GM12873 (cell line): ENCODE measurements at regions not wholly inside any gene's neighbourhood (a gene's known extent, or its start where the extent isn't known, plus 50 kb on each side); places are given as distances from the start of the nearest gene placed in this dataset.

Experiments
- CTCF ChIP-seq: IDR thresholded peaks from 2 replicates; pipeline ENCODE4 v1.5.1; 2012; ENCODE audit warnings: low read depth, mild to moderate bottlenecking, moderate library complexity, low read length, control low read depth; ENCODE audit not compliant: insufficient read depth; ENCODE audit errors: missing control alignments

GRCh38 chr2:207356567-207356966 is 173.2 kb upstream of the CREB1 start:
- no peak for TF ChIP-seq CTCF

GRCh38 chr2:207357216-207357615 is 172.5 kb upstream of the CREB1 start:
- TF ChIP-seq CTCF: no peak

GRCh38 chr2:207362716-207363115 is 167.0 kb upstream of the CREB1 start:
- TF ChIP-seq CTCF: no peak

- no peak for TF ChIP-seq CTCF
These were observed 165.9 kb upstream of the CREB1 start for GRCh38 chr2:207363761-207364290.

- no peak for TF ChIP-seq CTCF
These were observed 159.1 kb upstream of the CREB1 start for GRCh38 chr2:207370646-207371045.

- TF ChIP-seq CTCF: no peak
These were observed 157.9 kb upstream of the CREB1 start for GRCh38 chr2:207371877-207372276.

GRCh38 chr2:207372483-207372882 is 157.3 kb upstream of the CREB1 start:
- TF ChIP-seq CTCF: no peak

GRCh38 chr2:207375207-207375875 is 154.4 kb upstream of the CREB1 start:
- TF ChIP-seq CTCF: no peak
